ENCODE measurements at regions not wholly inside any gene's neighbourhood (a gene's known extent, or its start where the extent isn't known, plus 50 kb on each side); places are given as distances from the start of the nearest gene placed in this dataset.

DNA sequence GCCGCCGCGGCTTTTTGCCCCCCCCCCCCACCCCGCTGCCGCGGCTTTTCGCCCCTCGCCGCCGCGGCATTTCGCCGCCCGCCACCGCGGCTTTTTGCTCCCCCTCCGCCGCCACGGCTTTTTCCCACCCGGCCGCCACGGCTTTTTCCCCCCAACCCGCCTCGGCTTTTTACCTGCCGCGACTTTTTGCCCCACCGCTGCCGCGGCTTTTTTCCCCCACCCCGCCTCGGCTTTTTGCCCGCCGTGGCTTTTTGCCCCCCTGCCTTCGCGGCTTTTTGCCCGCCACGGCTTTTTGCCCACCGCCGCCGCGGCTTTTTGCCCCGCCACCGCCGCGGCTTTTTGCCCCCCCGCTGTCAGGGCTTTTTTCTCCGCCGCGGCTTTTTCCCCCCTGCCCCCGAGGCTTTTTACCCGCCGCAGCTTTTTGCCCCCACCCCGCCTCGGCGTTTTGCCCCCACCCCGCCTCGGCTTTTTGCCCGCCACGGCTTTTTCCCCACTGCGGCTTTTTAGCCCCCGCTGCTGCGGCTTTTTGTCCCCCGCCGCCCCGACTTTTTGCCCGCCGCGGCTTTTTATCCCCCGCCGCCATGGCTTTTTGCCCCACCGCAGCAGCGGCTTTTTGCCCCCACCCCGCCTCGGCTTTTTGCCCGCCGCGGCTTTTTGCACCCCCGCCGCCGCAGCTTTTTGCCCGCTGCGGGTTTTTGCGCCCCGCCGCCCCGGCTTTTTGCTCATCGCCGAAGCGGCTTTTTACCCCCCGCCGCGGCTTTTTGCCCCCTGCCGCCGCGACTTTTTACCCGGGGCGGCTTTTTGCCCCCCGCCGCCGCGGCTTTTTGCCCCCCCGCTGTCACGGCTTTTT is 527.8 kb upstream of the WSB1 start:
- WGBS (ENCODE audit: insufficient coverage, low coverage, missing lambda C conversion rate): 14% methylated on average over 6 of the region's 103 CpGs
- no peaks in the 10 kb centered on the region for H3K36me3 ChIP-seq (ENCODE audit: control insufficient read depth, insufficient read depth, low read length)
- no peak overlapping the region for H2AFZ ChIP-seq (ENCODE audit: low read depth, low read length)
- no peak for TF ChIP-seq MTA3 (IDR thresholded peaks at IDR 0.05; ENCODE audit: borderline replicate concordance)
- TF ChIP-seq ZFPM2 (CRISPR knock-in tag; IDR thresholded peaks at IDR 0.05): no peak
- TF ChIP-seq, protein P1, sequence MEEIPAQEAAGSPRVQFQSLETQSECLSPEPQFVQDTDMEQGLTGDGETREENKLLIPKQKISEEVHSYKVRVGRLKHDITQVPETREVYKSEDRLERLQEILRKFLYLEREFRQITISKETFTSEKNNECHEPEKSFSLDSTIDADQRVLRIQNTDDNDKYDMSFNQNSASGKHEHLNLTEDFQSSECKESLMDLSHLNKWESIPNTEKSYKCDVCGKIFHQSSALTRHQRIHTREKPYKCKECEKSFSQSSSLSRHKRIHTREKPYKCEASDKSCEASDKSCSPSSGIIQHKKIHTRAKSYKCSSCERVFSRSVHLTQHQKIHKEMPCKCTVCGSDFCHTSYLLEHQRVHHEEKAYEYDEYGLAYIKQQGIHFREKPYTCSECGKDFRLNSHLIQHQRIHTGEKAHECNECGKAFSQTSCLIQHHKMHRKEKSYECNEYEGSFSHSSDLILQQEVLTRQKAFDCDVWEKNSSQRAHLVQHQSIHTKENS (CRISPR knock-in tag; IDR thresholded peaks at IDR 0.05): no peak
- TF ChIP-seq, protein P2, sequence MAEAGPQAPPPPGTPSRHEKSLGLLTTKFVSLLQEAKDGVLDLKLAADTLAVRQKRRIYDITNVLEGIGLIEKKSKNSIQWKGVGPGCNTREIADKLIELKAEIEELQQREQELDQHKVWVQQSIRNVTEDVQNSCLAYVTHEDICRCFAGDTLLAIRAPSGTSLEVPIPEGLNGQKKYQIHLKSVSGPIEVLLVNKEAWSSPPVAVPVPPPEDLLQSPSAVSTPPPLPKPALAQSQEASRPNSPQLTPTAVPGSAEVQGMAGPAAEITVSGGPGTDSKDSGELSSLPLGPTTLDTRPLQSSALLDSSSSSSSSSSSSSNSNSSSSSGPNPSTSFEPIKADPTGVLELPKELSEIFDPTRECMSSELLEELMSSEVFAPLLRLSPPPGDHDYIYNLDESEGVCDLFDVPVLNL (CRISPR knock-in tag; IDR thresholded peaks at IDR 0.05; ENCODE audit: low read depth): no peak
- TF ChIP-seq, protein P3, sequence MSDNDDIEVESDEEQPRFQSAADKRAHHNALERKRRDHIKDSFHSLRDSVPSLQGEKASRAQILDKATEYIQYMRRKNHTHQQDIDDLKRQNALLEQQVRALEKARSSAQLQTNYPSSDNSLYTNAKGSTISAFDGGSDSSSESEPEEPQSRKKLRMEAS (CRISPR knock-in tag; IDR thresholded peaks at IDR 0.05): no peak
- no peak for TF ChIP-seq RBM39 (optimal IDR thresholded peaks at IDR 0.05; ENCODE audit: low read depth, low read length)
- TF ChIP-seq, protein P4, sequence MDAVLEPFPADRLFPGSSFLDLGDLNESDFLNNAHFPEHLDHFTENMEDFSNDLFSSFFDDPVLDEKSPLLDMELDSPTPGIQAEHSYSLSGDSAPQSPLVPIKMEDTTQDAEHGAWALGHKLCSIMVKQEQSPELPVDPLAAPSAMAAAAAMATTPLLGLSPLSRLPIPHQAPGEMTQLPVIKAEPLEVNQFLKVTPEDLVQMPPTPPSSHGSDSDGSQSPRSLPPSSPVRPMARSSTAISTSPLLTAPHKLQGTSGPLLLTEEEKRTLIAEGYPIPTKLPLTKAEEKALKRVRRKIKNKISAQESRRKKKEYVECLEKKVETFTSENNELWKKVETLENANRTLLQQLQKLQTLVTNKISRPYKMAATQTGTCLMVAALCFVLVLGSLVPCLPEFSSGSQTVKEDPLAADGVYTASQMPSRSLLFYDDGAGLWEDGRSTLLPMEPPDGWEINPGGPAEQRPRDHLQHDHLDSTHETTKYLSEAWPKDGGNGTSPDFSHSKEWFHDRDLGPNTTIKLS (IDR thresholded peaks at IDR 0.05; ENCODE audit: borderline replicate concordance, low read depth): no peak
- no peak for TF ChIP-seq PHF20 (IDR thresholded peaks at IDR 0.05; ENCODE audit: partially characterized antibody)
- no peak for TF ChIP-seq ZNF695 (CRISPR knock-in tag; IDR thresholded peaks at IDR 0.05)
- no peak for TF ChIP-seq ZNF12 (CRISPR knock-in tag; IDR thresholded peaks at IDR 0.05)
- TF ChIP-seq, protein P5, sequence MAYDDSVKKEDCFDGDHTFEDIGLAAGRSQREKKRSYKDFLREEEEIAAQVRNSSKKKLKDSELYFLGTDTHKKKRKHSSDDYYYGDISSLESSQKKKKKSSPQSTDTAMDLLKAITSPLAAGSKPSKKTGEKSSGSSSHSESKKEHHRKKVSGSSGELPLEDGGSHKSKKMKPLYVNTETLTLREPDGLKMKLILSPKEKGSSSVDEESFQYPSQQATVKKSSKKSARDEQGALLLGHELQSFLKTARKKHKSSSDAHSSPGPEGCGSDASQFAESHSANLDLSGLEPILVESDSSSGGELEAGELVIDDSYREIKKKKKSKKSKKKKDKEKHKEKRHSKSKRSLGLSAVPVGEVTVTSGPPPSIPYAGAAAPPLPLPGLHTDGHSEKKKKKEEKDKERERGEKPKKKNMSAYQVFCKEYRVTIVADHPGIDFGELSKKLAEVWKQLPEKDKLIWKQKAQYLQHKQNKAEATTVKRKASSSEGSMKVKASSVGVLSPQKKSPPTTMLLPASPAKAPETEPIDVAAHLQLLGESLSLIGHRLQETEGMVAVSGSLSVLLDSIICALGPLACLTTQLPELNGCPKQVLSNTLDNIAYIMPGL (CRISPR knock-in tag; IDR thresholded peaks at IDR 0.05): no peak
- TF ChIP-seq HOXB6 (CRISPR knock-in tag; IDR thresholded peaks at IDR 0.05; ENCODE audit: borderline replicate concordance): no peak
- TF ChIP-seq KAT7 (CRISPR knock-in tag; IDR thresholded peaks at IDR 0.05; ENCODE audit: borderline replicate concordance): no peak
- no peak for TF ChIP-seq ZNF217 (CRISPR knock-in tag; IDR thresholded peaks at IDR 0.05)
- TF ChIP-seq, protein P6, sequence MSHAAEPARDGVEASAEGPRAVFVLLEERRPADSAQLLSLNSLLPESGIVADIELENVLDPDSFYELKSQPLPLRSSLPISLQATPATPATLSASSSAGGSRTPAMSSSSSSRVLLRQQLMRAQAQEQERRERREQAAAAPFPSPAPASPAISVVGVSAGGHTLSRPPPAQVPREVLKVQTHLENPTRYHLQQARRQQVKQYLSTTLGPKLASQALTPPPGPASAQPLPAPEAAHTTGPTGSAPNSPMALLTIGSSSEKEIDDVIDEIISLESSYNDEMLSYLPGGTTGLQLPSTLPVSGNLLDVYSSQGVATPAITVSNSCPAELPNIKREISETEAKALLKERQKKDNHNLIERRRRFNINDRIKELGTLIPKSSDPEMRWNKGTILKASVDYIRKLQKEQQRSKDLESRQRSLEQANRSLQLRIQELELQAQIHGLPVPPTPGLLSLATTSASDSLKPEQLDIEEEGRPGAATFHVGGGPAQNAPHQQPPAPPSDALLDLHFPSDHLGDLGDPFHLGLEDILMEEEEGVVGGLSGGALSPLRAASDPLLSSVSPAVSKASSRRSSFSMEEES (CRISPR knock-in tag; IDR thresholded peaks at IDR 0.05): no peak

More for the DNA sequence above, 527.8 kb upstream of the WSB1 start:
- H3K9ac ChIP-seq (ENCODE audit: insufficient read depth in 1 of 2, low read depth in 2 of 2, low read length in 2 of 2): no peak overlapping the region
- no TSS peak for BruUV-seq (replicated peaks)
- no peaks in the 10 kb centered on the region for H3K9me3 ChIP-seq (replicated peaks; ENCODE audit: control insufficient read depth, insufficient read depth, low read depth, low read length)
- no peak overlapping the region for H3K4me3 ChIP-seq
- no peak overlapping the region for H3K27ac ChIP-seq (ENCODE audit: extremely low read depth, low read depth, low read length)
- H3K4me1 ChIP-seq (replicated peaks in 1 of 2; ENCODE audit: control insufficient read depth in 2 of 2, insufficient read depth in 2 of 2, low read length in 2 of 2): no peaks in the 10 kb centered on the region
- no peak for DNase-seq (ENCODE audit: extremely low read depth in 1 of 4, low spot score in 3 of 4)
- no peaks in the 10 kb centered on the region for H4K20me1 ChIP-seq (replicated peaks; ENCODE audit: control insufficient read depth, insufficient read depth, low read length)
- no peak for FAIRE-seq
- no peak for ATAC-seq
- in situ Hi-C loops (cut with MboI): no loop called here
- no peak overlapping the region for H3K4me2 ChIP-seq (ENCODE audit: insufficient read depth, low read length)
- no peaks in the 10 kb centered on the region for H3K9me1 ChIP-seq (ENCODE audit: control insufficient read depth, insufficient read depth, low read length)
- no peaks in the 10 kb centered on the region for H3K79me2 ChIP-seq (ENCODE audit: control insufficient read depth, insufficient read depth, low read length)
- ChIA-PET POLR2A (no interaction called here), CTCF (ENCODE audit: low intra/inter-chr PET ratio) (no interaction called here)
- H3K27me3 ChIP-seq (ENCODE audit: control insufficient read depth in 2 of 2, insufficient read depth in 2 of 2, low read length in 2 of 2): no peaks in the 10 kb centered on the region
- intact Hi-C loops (cut with micrococcal nuclease): no loop called here
